ENCODE measurements at regions not wholly inside any gene's neighbourhood (a gene's known extent, or its start where the extent isn't known, plus 50 kb on each side); places are given as distances from the start of the nearest gene placed in this dataset.

GRCh38 chr3:74048699-74049098 lies 424.0 kb upstream of the PDZRN3 start:
- H3K4me3 ChIP-seq (ENCODE audit: low read length): no peak overlapping the region
- TF ChIP-seq CTCF (IDR thresholded peaks at IDR 0.05; ENCODE audit: low read depth, low read length, poor library complexity, severe bottlenecking): no peak
- TF ChIP-seq EZH2phosphoT487 (IDR thresholded peaks at IDR 0.05; ENCODE audit: borderline replicate concordance, low read length): no peak
- no peak overlapping the region for H3K27ac ChIP-seq (ENCODE audit: low read depth, low read length)
- H3K4me1 ChIP-seq (ENCODE audit: control insufficient read depth, low read length): no peaks in the 10 kb centered on the region
- H3F3A ChIP-seq (ENCODE audit: control insufficient read depth, insufficient read depth): no peaks in the 10 kb centered on the region
- no peaks in the 10 kb centered on the region for H3K9me3 ChIP-seq (ENCODE audit: control insufficient read depth, insufficient read depth, low read length)
- H3K9me2 ChIP-seq (replicated peaks; ENCODE audit: control insufficient read depth, low read length): no peaks in the 10 kb centered on the region
- no peaks in the 10 kb centered on the region for H3K27me3 ChIP-seq (ENCODE audit: control insufficient read depth, low read length)
- H3K4me2 ChIP-seq (ENCODE audit: low read length): no peak overlapping the region
- no peaks in the 10 kb centered on the region for H4K20me1 ChIP-seq (ENCODE audit: control insufficient read depth, insufficient read depth, low read depth, low read length)
- no peaks in the 10 kb centered on the region for H3K79me2 ChIP-seq (ENCODE audit: control insufficient read depth, low read length)
- no peaks in the 10 kb centered on the region for H3K36me3 ChIP-seq (ENCODE audit: control insufficient read depth, low read length)

GRCh38 chr3:74045000-74045399 lies 420.3 kb upstream of the PDZRN3 start:
- Histone ChIP-seq H3K79me2 (ENCODE audit: control insufficient read depth, low read length) (no peaks in the 10 kb centered on the region), H3K4me3 (ENCODE audit: low read length) (no peak overlapping the region), H4K20me1 (ENCODE audit: control insufficient read depth, insufficient read depth, low read depth, low read length) (no peaks in the 10 kb centered on the region), H3K36me3 (ENCODE audit: control insufficient read depth, low read length) (no peaks in the 10 kb centered on the region), H3F3A (ENCODE audit: control insufficient read depth, insufficient read depth) (no peaks in the 10 kb centered on the region), H3K4me1 (ENCODE audit: control insufficient read depth, low read length) (no peaks in the 10 kb centered on the region), H3K27me3 (ENCODE audit: control insufficient read depth, low read length) (no peaks in the 10 kb centered on the region), H3K4me2 (ENCODE audit: low read length) (no peak overlapping the region), H3K27ac (ENCODE audit: low read depth, low read length) (no peak overlapping the region), H3K9me2 (replicated peaks; ENCODE audit: control insufficient read depth, low read length) (no peaks in the 10 kb centered on the region), H3K9me3 (ENCODE audit: control insufficient read depth, insufficient read depth, low read length) (no peaks in the 10 kb centered on the region)
- TF ChIP-seq CTCF (IDR thresholded peaks at IDR 0.05; ENCODE audit: low read depth, low read length, poor library complexity, severe bottlenecking) (no peak), EZH2phosphoT487 (IDR thresholded peaks at IDR 0.05; ENCODE audit: borderline replicate concordance, low read length) (no peak)

GRCh38 chr3:74041068-74041675 lies 416.4 kb upstream of the PDZRN3 start:
- Histone ChIP-seq H3F3A (ENCODE audit: control insufficient read depth, insufficient read depth) (no peaks in the 10 kb centered on the region), H3K79me2 (ENCODE audit: control insufficient read depth, low read length) (no peaks in the 10 kb centered on the region), H3K4me3 (ENCODE audit: low read length) (no peak overlapping the region), H3K9me3 (ENCODE audit: control insufficient read depth, insufficient read depth, low read length) (no peaks in the 10 kb centered on the region), H3K27ac (ENCODE audit: low read depth, low read length) (no peak overlapping the region), H3K9me2 (replicated peaks; ENCODE audit: control insufficient read depth, low read length) (no peaks in the 10 kb centered on the region), H3K36me3 (ENCODE audit: control insufficient read depth, low read length) (no peaks in the 10 kb centered on the region), H3K4me2 (ENCODE audit: low read length) (no peak overlapping the region), H4K20me1 (ENCODE audit: control insufficient read depth, insufficient read depth, low read depth, low read length) (no peaks in the 10 kb centered on the region), H3K4me1 (ENCODE audit: control insufficient read depth, low read length) (no peaks in the 10 kb centered on the region), H3K27me3 (ENCODE audit: control insufficient read depth, low read length) (no peaks in the 10 kb centered on the region)
- TF ChIP-seq CTCF (IDR thresholded peaks at IDR 0.05; ENCODE audit: low read depth, low read length, poor library complexity, severe bottlenecking) (no peak), EZH2phosphoT487 (IDR thresholded peaks at IDR 0.05; ENCODE audit: borderline replicate concordance, low read length) (no peak)
